ENCODE measurements at regions not wholly inside any gene's neighbourhood (a gene's known extent, or its start where the extent isn't known, plus 50 kb on each side); places are given as distances from the start of the nearest gene placed in this dataset.

DNA sequence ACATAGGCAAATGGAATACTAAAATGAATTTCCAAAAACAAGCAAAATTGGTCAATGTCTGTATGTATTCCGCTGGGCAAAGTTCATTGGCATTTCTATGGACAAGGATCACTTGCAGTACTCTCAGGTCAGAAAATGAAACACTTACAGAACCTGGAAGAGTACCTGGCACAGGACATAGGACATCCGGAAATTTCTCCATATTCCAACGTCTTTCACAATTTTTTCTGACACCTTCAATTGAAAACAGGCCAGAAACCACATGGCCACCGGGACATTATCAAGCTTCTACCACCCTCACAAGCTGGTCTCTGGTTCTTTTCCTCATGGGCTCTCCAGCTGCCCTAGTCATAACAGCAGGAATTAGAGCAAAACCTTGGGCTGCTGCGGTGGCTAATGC, 96.9 kb upstream of the MSH6 start:
- H3K9me3 Mint-ChIP-seq (ENCODE audit: low read depth): peaks cover 8% of the 10 kb centered on the region
- H3K27ac Mint-ChIP-seq: no peak overlapping the region
- no peaks in the 10 kb centered on the region for H3K4me1 Mint-ChIP-seq (ENCODE audit: low read depth)
- TF ChIP-seq, protein P1, sequence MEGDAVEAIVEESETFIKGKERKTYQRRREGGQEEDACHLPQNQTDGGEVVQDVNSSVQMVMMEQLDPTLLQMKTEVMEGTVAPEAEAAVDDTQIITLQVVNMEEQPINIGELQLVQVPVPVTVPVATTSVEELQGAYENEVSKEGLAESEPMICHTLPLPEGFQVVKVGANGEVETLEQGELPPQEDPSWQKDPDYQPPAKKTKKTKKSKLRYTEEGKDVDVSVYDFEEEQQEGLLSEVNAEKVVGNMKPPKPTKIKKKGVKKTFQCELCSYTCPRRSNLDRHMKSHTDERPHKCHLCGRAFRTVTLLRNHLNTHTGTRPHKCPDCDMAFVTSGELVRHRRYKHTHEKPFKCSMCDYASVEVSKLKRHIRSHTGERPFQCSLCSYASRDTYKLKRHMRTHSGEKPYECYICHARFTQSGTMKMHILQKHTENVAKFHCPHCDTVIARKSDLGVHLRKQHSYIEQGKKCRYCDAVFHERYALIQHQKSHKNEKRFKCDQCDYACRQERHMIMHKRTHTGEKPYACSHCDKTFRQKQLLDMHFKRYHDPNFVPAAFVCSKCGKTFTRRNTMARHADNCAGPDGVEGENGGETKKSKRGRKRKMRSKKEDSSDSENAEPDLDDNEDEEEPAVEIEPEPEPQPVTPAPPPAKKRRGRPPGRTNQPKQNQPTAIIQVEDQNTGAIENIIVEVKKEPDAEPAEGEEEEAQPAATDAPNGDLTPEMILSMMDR (IDR thresholded peaks at IDR 0.05; ENCODE audit: unreplicated experiment): no peak
- H3K4me3 Mint-ChIP-seq (ENCODE audit: low read depth): no peak overlapping the region
- H3K36me3 Mint-ChIP-seq (ENCODE audit: insufficient read depth): no peaks in the 10 kb centered on the region
- no peaks in the 10 kb centered on the region for H3K27me3 Mint-ChIP-seq
- DNase-seq (ENCODE audit: low spot score, unreplicated experiment): no peak

DNA sequence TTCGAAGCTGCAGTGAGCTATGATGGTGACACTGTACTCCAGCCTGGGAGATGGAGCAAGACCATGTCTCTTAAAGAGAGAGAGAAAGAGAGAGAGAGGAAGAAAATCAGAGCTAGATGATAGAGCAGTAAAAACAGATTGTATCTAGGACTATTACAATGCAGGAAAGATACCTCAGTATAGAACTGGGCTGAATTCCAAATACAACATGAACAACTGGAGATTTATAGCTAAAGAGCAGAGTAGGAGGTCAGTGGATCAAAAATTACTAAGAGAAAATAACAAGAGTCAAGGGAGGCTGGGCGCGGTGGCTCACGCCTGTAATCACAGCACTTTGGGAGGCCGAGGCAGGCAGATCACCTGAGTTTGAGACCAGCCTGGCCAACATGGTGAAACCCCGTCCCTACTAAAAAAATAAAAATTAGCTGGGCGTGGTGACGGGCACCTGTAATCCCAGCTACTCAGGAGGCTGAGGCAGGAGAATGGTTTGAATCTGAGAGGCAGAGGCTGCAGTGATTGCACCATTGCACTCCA, 100.7 kb upstream of the MSH6 start:
- Mint-ChIP-seq H3K27me3 (no peaks in the 10 kb centered on the region), H3K9me3 (ENCODE audit: low read depth) (peaks cover 3% of the 10 kb centered on the region), H3K4me3 (ENCODE audit: low read depth) (no peak overlapping the region), H3K27ac (no peak overlapping the region), H3K36me3 (ENCODE audit: insufficient read depth) (no peaks in the 10 kb centered on the region), H3K4me1 (ENCODE audit: low read depth) (no peaks in the 10 kb centered on the region)
- TF ChIP-seq, protein P1 (IDR thresholded peaks at IDR 0.05; ENCODE audit: unreplicated experiment): no peak
- DNase-seq (ENCODE audit: low spot score, unreplicated experiment): no peak

DNA sequence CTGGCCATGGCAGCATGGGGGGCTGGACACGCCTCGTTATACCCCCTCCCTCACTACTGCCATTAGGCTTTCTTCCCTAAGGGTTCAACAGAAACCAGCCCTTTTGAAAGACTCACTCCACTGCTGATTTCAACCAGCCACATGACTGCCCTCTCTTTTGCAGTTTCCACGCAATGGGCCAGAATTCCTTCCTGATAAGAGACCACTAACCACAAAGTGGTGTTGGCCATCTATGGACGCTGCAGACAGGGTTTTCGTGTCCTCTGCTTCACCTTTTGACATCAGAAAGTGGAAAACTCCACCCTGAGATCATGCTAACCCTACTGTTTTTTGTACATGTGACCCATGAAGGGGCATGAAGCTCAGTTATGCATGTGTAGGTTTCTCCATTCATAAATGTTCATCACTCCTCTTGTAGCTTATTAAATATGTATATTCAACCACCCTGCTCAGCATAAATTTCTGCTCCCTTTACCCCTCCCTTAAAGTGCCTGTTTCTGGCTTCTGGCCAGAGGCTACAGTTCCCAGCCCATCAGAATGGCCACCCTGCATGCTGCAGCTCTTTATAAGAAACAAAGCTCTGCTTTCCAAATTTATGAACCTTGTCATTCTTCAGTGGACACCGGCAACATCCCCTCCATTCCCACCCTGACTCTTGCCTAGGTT, 105.6 kb upstream of the KCNK12 start:
- Mint-ChIP-seq H3K27ac (no peak overlapping the region), H3K9me3 (ENCODE audit: low read depth) (no peaks in the 10 kb centered on the region), H3K4me1 (ENCODE audit: low read depth) (no peaks in the 10 kb centered on the region), H3K36me3 (ENCODE audit: insufficient read depth) (no peaks in the 10 kb centered on the region), H3K27me3 (no peaks in the 10 kb centered on the region), H3K4me3 (ENCODE audit: low read depth) (no peak overlapping the region)
- TF ChIP-seq, protein P1 (IDR thresholded peaks at IDR 0.05; ENCODE audit: unreplicated experiment): no peak
- DNase-seq (ENCODE audit: low spot score, unreplicated experiment): no peak

DNA sequence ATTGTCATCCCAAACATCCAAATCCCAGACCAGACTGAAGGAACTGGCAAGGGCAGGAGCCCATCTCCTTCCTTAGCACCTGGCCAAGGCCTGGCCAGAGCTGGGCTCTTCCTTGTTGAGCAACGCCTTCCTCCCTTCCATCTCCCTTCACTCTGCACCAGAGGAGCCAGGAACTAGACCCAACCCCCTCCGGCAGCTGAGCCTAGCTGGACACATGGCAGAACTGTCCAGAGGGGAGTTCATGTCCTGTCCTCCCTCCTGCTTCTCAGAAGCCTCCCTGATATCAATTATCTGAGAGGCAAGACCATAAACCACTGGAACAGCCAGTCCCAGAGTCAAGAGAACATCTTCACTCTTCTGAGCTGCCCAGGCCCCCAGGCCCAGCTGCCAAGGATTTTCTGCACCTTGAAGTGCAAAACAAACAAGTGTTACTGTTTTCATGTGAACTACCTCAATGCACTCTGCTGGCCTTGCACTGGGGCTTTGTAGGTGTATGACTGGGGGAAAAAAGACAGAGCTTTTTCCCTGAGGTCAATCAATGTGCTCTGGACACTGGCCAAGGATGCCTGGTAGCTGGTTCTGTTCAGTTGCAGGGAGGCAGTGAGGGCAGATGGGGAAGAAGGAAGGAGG, 104.5 kb upstream of the KCNK12 start:
- no peak for DNase-seq (ENCODE audit: low spot score, unreplicated experiment)
- no peaks in the 10 kb centered on the region for H3K4me1 Mint-ChIP-seq (ENCODE audit: low read depth)
- no peaks in the 10 kb centered on the region for H3K9me3 Mint-ChIP-seq (ENCODE audit: low read depth)
- H3K4me3 Mint-ChIP-seq (ENCODE audit: low read depth): no peak overlapping the region
- H3K27me3 Mint-ChIP-seq: no peaks in the 10 kb centered on the region
- no peaks in the 10 kb centered on the region for H3K36me3 Mint-ChIP-seq (ENCODE audit: insufficient read depth)
- TF ChIP-seq, protein P1 (IDR thresholded peaks at IDR 0.05; ENCODE audit: unreplicated experiment): no peak
- H3K27ac Mint-ChIP-seq: no peak overlapping the region

DNA sequence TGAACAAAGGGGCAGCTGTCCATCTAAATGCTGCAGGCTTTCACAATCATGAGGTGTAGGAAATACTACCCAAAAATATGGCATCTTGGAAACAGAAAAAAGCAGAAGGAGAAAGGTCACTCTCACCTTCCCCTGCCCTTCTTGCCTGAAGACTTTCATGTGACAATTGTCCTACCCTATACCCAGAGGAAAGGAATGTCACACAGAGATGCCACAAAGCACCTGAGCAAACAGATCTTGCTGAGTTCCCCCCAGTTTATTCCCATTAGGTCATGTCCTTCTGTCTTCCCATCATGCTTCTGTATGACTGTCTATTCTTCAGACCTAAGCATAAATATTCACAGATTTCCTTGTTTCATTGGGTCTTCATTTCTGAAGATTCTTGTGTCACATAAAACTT, 95.5 kb upstream of the KCNK12 start:
- Mint-ChIP-seq H3K36me3 (ENCODE audit: insufficient read depth) (no peaks in the 10 kb centered on the region), H3K4me3 (ENCODE audit: low read depth) (no peak overlapping the region), H3K27me3 (no peaks in the 10 kb centered on the region), H3K9me3 (ENCODE audit: low read depth) (no peaks in the 10 kb centered on the region), H3K27ac (no peak overlapping the region), H3K4me1 (ENCODE audit: low read depth) (no peaks in the 10 kb centered on the region)
- TF ChIP-seq, protein P1 (IDR thresholded peaks at IDR 0.05; ENCODE audit: unreplicated experiment): no peak
- no peak for DNase-seq (ENCODE audit: low spot score, unreplicated experiment)
